NCI-H2081 treated with DMSO at 0.1 percent for 48 hours (cell line): ENCODE measurements at regions not wholly inside any gene's neighbourhood (a gene's known extent, or its start where the extent isn't known, plus 50 kb on each side); places are given as distances from the start of the nearest gene placed in this dataset.
A peak's percentile ranks its signal among the peaks of the same experiment; 100 is the strongest.
"Not testable (repeated sequence)": the region's sequence is repeated elsewhere in the genome, so short reads cannot be mapped to it uniquely, and the experiment has no call there.

Experiments
- DNase-seq: peaks from one replicate; lab custom pipeline; 2025; lab: John Stamatoyannopoulos, UW

DNA sequence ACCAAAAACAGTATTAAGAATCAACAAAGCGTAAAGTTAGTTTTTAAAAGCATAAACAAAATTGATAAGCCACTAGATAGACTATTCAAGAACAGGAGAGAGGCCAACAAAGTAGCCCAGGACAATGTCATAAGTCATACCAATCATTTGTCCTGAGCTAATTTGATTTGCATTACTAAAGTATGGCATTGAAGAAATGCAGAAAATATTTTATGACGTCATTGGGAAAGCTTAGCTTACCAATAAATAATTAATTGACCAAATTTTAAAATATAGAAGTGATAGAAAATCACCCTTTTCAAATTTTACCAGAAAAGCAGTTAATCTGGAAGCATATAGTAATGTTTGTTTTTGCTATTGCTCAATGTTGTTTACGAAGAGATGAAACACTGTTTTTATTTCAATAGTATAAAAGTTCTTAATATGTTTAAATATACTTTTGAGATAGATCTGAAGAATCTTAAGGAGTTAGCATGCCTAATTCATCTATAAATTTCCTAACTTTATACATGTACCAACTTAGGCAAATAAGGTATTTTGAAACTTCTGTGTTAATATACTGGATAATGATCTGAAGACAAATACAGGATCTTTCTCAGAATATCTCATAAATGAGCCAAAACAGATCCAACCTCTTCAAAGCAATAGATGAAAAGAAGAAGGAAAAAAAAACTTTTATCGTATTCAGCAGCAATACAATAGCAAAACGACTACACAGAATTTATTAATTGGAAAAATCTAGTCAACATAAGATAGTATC, 1118.5 kb downstream of the SLC16A7 start:
- no peak for DNase-seq

DNA sequence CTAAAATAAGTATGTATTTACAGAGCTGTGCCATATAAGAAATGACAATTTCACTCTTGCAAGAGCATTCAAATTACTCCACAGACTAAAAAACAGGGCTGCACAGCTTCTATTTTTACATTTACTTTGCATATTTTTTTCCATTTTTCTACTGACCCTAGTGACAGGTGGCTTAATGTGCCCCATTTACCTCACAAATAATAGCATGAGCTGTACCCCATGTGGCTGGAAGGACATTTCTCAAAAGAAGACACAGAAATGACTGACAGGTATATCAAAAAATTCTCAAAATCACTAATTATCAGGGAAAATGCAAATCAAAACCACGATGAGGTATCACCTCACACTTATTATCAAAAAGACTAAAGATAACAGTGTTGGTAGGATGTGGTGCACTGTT, 1128.6 kb downstream of the SLC16A7 start:
- DNase-seq = no peak

DNA sequence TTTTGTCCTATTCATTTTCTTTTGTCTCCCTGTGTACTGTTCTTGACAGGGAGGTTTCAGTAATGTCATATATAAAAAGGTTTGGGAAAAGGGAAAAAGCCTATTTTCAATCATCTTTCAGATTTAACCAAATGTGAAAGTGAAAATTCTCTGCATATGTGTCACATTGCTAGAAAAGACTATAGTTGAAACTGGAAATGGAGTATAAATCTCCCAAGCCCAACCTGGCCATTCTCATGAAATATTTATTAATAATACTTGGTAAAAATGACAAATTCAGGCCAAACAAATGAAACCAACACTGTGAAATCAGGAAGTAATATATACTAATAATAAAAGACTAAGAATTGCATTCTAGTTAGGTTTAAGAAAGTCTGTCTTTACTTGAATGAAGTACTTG, 1129.2 kb downstream of the SLC16A7 start:
- DNase-seq = no peak

DNA sequence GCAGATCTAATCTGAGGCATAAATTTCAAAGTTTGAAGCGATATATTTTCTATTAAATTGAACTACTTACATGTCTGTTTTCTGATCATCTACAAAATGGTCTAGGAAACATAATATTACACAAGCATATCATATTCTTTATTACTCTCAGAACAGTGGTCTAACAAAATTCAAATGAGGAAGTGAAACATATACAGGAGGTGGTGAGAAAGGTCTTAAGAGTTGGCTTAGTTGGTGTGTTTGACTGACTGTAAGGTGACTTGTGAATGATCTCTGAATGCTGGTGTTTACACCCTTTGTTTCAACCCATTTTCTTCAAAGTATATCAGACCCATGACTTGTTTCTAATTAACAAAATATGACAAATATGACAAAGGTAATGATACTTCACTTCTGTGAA, 1156.8 kb downstream of the SLC16A7 start:
- DNase-seq = no peak

DNA sequence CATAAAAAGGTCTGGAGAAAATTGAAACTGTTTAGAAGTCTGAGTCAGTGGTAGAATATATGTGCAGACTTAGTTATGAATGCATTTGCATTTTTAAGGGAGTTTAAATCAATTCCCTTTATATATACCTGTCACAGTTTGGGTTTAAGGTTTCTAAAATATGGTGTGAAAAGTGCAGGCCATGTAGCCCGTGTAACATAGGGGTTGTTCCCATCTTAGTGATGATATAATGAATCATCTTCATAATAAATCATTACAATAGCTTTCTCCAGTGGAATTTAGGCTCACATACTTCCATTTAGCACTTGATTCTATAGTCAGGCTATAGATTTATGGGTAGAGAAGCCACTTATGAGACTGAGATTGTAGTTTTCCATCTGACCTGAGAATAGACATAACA, 1162.4 kb downstream of the SLC16A7 start:
- DNase-seq = no peak

DNA sequence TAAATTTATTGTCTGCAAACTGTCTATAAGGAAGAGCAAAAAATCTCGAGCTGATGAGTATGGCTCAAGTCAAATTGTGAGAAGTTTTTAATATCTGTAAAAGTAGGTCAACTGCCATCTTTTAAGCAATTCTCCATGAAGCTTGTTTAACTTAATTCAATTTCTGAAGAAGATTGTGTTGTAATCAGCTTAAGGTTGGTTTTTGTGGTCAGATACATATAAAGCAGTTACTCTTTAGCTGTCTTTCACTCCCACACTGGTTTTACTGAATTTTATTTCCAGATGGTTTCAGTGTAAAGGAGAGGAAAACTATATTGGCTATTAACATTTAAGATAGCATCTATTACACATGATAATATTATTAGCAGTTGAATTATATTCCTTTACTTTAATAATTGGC, 1165.1 kb downstream of the SLC16A7 start:
- DNase-seq = no peak

DNA sequence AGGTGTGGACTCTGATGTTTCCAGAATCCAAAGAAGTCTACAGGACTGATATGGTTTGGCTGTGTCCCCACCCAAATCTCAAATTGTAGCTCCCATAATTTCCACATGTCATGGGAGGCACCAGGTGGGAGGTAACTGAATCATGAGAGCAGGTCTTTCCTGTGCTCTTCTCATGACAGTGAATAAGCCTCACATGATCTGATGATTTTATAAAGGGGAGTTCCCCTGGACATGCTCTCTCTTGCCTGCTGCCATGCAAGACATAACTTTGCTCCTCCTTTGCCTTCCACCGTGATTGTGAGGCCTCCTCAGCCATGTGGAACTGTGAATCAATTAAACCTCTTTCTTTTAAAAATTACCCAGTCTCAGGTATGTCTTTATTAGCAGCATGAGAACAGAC, 1205.3 kb downstream of the SLC16A7 start:
- not testable (repeated sequence) for DNase-seq

DNA sequence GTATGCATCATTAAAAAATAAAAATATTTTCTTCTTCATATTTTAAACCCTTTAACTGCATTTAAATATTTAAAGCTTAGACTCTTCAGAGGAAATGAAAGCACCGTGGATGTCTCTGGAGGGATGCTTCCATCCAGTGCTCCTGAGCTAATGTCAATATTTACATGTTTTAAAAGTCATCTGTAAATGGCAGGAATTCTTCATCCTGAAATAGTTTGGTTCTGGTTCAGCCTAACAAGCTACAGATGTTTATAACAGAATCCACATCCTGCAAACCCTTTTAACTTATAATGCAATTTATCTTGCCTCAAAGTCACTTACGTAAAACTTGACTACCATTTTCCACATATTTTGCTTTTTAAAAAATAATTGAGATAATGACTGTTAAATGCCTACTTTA, 1207.3 kb downstream of the SLC16A7 start:
- no peak for DNase-seq

DNA sequence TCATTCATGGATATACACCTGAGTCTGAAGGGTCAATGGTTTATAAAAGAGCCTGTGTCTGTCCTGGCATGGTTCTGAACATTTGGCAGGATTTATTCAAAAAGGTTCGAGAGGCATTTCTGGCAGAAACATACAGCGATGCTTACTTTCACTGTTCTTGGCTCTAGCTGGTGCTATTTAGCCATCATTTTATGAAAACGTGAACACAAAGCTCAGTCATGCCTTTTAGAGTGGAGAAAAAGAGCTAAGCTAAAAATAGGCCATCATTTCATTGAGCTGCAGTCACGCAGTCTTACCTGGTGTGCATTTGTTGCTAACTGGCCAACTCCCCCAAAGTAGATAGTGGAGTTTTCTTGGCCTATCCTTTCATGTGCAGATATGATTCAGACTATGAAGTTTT, 1209.5 kb downstream of the SLC16A7 start:
- DNase-seq = peak; percentile 22

DNA sequence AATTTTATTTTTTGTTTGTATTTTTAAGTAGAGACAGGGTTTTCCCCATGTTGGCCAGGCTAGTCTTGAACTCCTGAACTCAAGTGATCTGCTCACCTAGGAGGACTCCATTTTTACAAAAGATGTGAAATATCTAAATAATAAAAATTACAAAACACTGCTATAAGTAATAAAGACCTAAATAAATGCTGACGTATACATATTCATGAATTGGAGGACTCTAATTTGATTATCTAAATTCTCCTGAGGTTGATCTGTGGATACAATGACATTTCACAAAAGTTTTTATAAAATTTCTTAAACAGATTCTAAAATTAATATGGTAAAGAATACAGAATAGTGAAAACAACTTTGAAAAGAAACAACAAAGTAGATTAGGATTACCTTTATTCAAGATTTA, 1224.0 kb downstream of the SLC16A7 start:
- no peak for DNase-seq

DNA sequence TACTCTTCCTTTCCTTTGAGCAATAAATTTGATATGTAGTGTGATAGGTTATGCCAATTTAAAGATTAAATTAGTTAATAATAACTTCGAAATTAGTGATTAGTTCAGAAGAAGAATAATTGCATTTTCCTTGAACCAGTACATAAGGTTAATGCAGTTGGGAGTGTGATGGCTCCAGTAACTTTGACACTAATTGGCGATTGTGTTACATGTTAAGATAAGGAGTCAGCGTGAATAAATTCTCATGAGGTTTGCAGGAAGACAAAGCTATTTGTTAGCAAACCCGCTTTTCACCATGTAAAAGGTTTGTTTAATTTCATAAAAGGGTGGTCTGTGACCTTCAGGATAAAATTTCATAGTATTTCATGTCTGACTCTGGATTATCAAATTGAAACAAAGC, 1226.8 kb downstream of the SLC16A7 start:
- DNase-seq = no peak

DNA sequence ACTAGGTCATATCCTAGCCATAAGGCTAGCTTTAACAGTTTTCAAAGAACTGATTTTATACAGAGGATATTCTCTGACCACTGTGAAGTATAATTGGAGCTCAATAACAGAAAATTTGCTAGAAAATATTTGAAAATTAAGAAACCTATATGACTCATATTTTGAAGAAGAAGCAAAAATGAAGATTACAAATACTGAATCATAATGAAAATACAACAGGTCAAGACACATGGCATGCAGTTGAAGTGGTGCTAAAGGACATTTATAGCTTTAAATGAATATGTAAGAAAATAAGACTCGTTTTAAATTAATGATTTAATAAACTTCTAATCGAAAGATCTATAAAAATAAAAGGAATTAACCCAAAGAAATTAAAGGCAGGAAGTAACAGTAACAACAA, 1234.6 kb downstream of the SLC16A7 start:
- DNase-seq = no peak

DNA sequence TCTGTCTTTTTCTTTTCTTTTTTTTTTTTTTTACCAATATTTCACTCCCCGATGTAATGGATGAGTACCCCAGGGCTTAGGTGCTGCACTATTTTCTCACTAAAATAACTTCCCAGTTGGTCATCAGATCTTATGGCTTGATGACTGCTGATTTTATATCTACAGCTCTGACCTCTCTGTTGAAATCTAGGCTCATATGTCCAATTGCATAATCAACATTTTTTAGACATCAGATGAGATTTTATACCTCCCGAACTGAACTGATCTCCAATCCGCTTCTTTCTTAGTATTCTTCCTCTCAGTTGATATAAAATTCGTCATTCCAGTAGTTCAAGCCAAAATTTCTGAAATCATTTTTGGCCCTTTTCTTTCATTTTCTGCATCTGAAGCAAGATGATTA, 1236.5 kb downstream of the SLC16A7 start:
- no peak for DNase-seq

DNA sequence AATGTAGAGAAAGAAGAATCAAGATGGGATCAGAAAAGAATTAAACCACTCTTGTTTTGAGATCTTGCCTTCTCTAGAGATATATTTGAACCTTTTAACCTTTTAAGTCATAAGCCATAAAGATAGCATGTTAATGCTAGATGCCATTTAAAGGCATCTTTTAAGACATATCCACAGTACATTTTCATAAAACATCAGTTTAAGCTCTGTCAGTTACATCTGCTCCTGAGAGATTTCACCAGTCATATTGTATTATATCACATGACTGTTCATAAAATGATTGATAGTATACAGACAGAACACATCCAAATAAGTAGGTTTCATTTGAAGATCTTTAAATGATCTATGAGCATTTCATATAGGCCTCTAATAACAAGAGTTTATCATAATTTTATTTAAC, 1238.5 kb downstream of the SLC16A7 start:
- no peak for DNase-seq

DNA sequence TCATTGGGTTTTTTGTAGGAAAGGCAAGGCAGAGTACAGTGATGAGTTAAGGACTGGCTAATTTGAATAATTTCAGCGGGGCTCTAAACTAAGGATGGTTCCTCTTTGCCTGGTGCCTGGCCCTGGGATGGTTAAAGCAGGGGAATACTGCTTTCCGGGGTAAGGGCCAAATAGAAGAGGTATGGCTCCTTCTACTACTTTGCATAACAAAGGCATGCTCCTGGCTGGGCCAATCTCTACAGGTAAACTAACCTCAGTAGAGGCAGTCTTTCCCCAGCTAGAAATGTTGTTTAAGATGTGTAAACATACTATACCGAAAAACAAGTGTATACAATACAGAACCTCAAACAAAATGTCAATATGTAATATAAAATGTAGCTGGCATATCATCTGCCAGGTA, 1239.0 kb downstream of the SLC16A7 start:
- DNase-seq = no peak

DNA sequence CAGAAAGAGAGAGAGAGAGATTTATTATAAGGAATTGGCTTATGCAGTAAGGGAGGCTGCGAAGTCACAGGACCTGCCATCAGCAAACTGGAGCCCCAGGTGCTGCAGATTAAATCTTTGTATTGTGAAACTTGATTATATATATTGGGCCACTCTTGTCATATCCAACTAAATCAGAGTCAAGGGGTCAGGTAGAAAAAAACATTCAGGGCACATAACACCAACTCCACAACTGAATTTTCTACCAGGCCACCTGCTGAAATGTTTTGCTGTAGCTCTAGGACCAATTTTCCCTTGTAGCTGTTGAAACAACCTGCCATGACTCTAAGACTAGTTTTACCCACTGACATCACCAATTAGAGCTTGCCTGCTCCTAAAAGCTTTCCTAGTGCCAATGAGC, 1240.8 kb downstream of the SLC16A7 start:
- DNase-seq = no peak

DNA sequence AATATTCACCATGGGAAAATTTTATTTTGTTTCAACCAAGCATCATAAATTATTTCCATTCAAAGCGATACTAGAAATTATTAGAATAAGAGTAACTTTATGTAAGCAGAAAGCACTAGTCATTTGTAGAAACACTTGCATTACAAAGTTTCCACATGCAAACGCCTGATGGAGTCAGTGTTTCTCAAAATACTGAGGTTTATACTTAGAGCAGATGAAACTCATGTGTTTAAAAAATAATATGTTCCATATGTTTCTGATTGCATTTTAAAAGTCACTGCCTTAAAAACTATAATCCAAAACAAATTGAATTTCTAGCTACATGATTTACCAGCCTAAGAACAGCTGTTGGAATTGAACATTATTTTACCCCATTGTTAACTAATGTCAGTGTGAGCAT, 1246.4 kb downstream of the SLC16A7 start:
- DNase-seq = no peak

DNA sequence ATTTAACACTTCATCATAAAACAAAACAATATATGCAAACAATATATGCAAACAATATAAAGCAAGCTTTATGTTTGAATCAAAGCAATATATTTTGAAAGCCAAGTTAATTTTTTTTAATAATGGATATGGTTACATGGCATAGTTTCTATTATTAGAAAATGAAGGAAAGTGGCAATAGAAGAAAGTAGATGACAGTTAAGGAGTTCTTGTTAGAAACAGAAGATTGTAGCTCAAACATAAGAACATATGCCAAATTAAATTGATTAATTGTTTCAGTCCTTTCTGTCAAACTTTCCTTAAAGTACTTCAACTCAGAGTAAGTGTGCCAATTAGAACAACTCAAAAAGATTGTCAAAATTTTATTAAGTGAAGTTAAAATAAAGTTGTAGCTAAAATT, 1248.3 kb downstream of the SLC16A7 start:
- no peak for DNase-seq

DNA sequence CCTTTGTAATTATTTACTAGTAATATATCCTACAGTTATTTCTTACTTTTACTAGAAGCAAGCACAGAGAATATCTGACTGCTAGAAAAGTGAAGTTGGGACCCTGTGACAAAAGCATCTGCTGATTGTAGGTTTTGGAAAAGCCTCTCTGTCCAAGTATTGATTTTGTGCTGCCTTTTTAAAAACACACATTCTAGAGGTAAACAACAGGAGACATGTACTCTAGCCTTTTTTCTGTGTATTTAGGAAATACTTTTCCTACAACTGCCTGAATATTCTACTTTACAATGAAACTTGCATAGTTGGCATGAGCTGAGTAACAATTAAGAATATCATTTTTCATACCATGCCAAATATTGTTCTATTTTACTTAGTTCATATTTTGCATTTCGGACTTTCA, 1249.0 kb downstream of the SLC16A7 start:
- no peak for DNase-seq

DNA sequence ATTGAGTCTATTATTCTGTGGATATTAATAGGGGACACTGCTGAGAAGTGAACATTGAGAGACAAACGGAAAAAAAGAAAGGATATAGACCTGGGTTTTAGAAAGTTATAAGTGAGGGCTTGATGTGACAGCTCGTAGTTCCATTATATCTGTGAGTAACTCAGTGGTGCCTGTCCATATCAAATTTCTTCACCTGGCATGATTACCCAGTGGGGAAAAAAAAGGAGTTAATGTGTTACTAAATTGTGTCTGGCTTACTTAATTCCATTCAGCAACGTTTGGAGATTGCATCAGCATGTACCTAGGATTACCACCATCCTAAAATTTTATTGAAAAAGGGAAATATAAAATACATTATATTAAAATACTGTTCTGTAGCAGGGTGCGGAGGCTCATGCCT, 1249.9 kb downstream of the SLC16A7 start:
- no peak for DNase-seq

DNA sequence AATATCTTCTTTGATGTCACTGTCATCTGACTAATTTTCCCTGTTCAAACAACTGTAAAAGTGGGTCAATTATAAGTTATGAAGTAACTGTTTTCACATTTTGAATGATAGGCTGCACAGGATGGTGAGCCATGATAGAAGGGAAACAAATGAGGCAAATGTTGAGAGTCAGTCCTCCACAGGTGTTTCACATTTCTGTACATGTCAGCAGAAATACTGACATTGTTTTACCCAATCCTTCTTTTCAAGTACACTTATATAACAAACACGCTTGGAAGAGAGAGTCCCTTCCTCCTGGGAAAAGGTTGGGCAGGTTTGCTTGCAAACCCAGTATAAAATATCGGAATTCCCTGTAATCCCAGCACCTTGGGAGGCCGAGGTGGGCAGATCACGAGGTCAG, 1251.5 kb downstream of the SLC16A7 start:
- no peak for DNase-seq

DNA sequence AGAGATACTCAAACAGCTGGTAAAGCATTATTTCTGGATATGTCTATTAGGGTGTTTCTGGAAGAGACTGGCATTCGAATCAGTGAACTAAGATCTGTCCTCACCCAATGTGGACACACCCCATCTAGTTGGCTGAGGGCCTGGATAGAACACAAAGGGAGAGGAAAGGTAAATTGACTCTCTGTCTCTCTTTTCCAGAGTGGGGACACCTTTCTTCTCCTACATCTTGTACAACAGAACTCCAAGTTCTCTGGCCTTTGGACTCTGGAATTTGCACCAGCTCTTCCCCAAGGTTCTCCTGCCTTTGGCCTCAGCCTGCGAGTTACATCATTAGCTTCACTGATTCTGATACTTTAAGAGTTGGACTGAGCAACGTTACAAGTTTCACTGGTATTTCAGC, 1253.9 kb downstream of the SLC16A7 start:
- no peak for DNase-seq

DNA sequence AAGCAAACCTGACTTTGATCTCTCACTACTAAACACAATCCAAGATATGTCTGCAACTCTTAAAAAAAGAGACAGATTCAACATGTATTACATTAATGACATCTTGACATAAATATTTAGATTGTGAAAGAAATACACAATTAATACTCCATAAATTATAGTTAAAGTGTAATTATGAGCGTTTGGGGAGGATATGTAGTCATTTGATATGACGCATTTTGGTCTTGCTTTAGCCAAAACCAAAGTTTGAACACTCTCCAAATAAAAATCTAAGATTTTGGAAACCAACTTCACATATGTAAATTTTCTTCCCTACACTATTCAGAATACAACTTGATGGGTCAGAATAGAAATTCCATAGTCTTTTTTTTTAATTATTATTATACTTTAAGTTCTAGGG, 1257.6 kb downstream of the SLC16A7 start:
- no peak for DNase-seq

DNA sequence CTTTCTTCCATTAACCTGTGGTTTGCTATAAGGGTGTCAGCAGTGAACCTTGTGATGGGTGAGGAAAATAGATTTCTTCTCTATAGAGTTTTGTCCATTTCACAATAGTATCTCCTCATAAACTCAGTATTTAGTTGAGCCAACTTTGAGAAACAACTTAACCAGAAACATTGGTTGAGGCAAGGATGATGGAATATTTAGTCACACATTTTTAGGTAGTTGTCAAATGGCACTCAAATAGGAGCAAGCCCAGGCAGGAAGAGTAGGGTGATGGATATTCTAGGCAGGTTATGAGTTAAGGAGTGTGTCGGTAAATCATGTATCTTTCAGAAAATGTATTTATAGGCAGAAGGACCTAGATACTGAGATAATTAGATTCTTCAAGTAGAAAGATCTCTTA, 1267.6 kb downstream of the SLC16A7 start:
- DNase-seq = no peak

DNA sequence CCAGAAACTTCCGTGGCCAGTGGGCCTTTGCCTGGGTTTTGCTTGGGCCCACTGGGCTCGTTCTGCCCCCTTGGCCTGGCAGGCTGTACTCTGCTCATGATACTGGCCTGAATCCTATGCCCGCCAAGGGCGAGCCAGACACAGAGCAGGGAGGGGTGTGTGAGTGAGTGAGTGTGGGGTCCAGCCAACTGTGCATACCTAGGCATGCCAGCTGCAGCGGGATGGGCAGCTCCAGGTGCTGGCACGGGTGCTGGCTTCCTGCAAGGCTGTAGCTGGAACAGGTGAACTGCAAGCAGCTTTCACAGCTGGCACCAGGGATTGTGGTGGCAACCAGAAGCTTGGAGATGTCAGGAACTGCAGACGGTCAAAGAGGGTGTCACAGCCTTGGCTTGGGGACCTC, 1276.4 kb downstream of the SLC16A7 start:
- no peak for DNase-seq
